Right lobe of liver (tissue), 6 donors: ENCODE measurements at regions not wholly inside any gene's neighbourhood (a gene's known extent, or its start where the extent isn't known, plus 50 kb on each side); places are given as distances from the start of the nearest gene placed in this dataset.
"Not testable (repeated sequence)": the region's sequence is repeated elsewhere in the genome, so short reads cannot be mapped to it uniquely, and the experiment has no call there.

Source experiments
- ATAC-seq, 4 donors: fragments of 200-7000 bp; cut with Tn5 transposase; one replicate each; pipeline ENCODE4 v1.9.1; 2020; ENCODE audit warnings: mild to moderate bottlenecking in 4 of 4, moderate library complexity in 4 of 4
- DNase-seq, 3 donors: peaks; one replicate each; pipeline ENCODE4 v3.0.0-alpha.2; 2020
- H3K27ac ChIP-seq, 3 donors: fragments of 200-600 bp; one replicate each; pipeline ENCODE4 v1.8.0; 2022
- H3K27me3 ChIP-seq, 2 donors: fragments of 200-600 bp; one replicate each; pipeline ENCODE4 v1.8.0; 2022
- H3K36me3 ChIP-seq, 4 donors: fragments of 200-600 bp; sonication (generic) in 1 of 4; one replicate each; pipeline versions ENCODE4 v1.5.1 to v1.8.0; 2017 to 2022; ENCODE audit warnings: control low read depth in 1 of 4
- H3K4me1 ChIP-seq, 4 donors: fragments of 200-600 bp; sonication (generic) in 1 of 4; one replicate each; pipeline versions ENCODE4 v1.5.1 to v1.8.0; 2017 to 2022; ENCODE audit warnings: control low read depth in 1 of 4
- H3K4me3 ChIP-seq, 3 donors: fragments of 200-600 bp; one replicate each; pipeline ENCODE4 v1.8.0; 2022
- H3K9me3 ChIP-seq, 4 donors: fragments of 200-600 bp; sonication (generic) in 1 of 4; one replicate each; pipeline versions ENCODE4 v1.5.1 to v1.8.0; 2017 to 2022; ENCODE audit warnings: control low read depth in 1 of 4
- POLR2A ChIP-seq: fragments of 450-650 bp; IDR thresholded peaks from one replicate; pipeline ENCODE4 v1.6.1; 2017; ENCODE audit warnings: antibody characterized with exemption, mild to moderate bottlenecking
- WGBS: methylation state at CpG from one replicate; pipeline ENCODE4 v1.1.6; 2018; ENCODE audit warnings: low coverage, low lambda C conversion rate; ENCODE audit not compliant: insufficient coverage; ENCODE audit errors: missing lambda C conversion rate; 5-methylcytosine and 5-hydroxymethylcytosine counted together
- intact Hi-C, 2 donors: fragments of 100-400 bp; cut with DNase I; formaldehyde crosslinking; loops; one replicate each; pipeline versions ENCODE4 v1.11.2 to v1.14.1; 2022
- small RNA-seq, 2 experiments: library from RNA; depleted of rRNA; stranded (forward); fragments of <200 nt; gene quantifications; one replicate each; pipeline ENCODE3, GENCODE V24; 2016
- TF ChIP-seq, protein P1 (sequence below), 4 donors: fragments of 200-600 bp in 3 of 4; fragments of 450-650 bp in 1 of 4; IDR thresholded peaks; one replicate each; pipeline versions ENCODE4 v1.5.1 to v1.8.0; 2016 to 2022; ENCODE audit warnings: antibody characterized with exemption in 4 of 4, mild to moderate bottlenecking in 2 of 4
- donor health status: DM: no; HTN: yes; CAD: no.
- donor health status: DM: no; HTN: no; CAD: no.
- donor health status: DM: no; HTN: no; CAD: no.
- donor health status: DM: no; HTN: yes; CAD: no.
- donor health status: DM: no; HTN: yes; CAD: no.

DNA sequence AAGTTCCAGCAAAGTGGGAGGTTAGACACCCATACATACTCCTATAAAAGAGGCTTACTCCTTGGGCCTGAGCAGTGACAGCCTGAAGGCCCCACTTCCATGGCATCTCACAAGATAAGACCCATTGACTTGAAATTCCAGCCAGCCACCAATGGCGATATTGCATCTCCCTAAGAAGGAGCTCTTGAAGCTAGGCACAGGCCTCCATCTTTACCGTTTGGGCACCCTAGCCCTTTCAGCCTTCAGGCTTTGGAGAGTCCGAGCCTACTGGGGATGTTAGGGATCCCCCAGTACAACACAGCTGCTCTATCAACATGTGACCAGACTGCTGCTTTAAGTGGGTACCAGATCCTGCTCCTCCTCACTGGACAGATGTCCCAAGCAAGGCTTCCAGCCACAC, 189.5 kb downstream of the MAGEE1 start:
- Histone ChIP-seq H3K27me3 (no peaks in the 10 kb centered on the region), H3K4me3 (no peak overlapping the region), H3K36me3 (no peaks in the 10 kb centered on the region), H3K27ac (no peak overlapping the region), H3K4me1 (no peaks in the 10 kb centered on the region), H3K9me3 (no peaks in the 10 kb centered on the region)
- TF ChIP-seq POLR2A = no peak
- TF ChIP-seq, protein P1, sequence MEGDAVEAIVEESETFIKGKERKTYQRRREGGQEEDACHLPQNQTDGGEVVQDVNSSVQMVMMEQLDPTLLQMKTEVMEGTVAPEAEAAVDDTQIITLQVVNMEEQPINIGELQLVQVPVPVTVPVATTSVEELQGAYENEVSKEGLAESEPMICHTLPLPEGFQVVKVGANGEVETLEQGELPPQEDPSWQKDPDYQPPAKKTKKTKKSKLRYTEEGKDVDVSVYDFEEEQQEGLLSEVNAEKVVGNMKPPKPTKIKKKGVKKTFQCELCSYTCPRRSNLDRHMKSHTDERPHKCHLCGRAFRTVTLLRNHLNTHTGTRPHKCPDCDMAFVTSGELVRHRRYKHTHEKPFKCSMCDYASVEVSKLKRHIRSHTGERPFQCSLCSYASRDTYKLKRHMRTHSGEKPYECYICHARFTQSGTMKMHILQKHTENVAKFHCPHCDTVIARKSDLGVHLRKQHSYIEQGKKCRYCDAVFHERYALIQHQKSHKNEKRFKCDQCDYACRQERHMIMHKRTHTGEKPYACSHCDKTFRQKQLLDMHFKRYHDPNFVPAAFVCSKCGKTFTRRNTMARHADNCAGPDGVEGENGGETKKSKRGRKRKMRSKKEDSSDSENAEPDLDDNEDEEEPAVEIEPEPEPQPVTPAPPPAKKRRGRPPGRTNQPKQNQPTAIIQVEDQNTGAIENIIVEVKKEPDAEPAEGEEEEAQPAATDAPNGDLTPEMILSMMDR (IDR thresholded peaks at IDR 0.05) = no peak
- intact Hi-C loops = no loop called here
- DNase-seq = no peak
- ATAC-seq = no peak
- 35% methylated on average over 3 of the region's 3 CpGs for WGBS

GRCh38 chrX:76643590-76643989, 216.1 kb downstream of the MAGEE1 start:
- intact Hi-C loops = no loop called here
- TF ChIP-seq, protein P1 (IDR thresholded peaks at IDR 0.05) = no peak
- TF ChIP-seq POLR2A = no peak
- no peak for DNase-seq
- WGBS = 0% methylated on average over 1 of the region's 2 CpGs
- Histone ChIP-seq H3K27ac (no peak overlapping the region), H3K4me3 (no peak overlapping the region), H3K27me3 (no peaks in the 10 kb centered on the region), H3K4me1 (no peaks in the 10 kb centered on the region), H3K36me3 (no peaks in the 10 kb centered on the region), H3K9me3 (no peaks in the 10 kb centered on the region)
- ATAC-seq = no peak

DNA sequence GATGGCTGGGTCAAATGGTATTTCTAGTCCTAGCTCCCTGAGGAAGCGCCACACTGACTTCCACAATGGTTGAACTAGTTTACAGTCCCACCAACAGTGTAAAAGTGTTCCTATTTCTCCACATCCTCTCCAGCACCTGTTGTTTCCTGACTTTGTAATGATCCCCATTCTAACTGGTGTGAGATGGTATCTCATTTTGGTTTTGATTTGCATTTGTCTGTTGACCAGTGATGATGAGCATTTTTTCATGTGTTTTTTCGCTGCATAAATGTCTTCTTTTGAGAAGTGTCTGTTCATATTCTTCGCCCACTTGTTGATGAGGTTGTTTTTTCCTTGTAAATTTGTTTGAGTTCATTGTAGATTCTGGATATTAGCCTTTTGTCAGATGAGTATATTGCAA, 223.9 kb downstream of the MAGEE1 start:
- H3K9me3 ChIP-seq, ATAC-seq, H3K4me3 ChIP-seq, DNase-seq, H3K27ac ChIP-seq, H3K4me1 ChIP-seq, H3K36me3 ChIP-seq, intact Hi-C loops, H3K27me3 ChIP-seq: not testable (repeated sequence)
- WGBS = 31% methylated on average over 3 of the region's 3 CpGs

DNA sequence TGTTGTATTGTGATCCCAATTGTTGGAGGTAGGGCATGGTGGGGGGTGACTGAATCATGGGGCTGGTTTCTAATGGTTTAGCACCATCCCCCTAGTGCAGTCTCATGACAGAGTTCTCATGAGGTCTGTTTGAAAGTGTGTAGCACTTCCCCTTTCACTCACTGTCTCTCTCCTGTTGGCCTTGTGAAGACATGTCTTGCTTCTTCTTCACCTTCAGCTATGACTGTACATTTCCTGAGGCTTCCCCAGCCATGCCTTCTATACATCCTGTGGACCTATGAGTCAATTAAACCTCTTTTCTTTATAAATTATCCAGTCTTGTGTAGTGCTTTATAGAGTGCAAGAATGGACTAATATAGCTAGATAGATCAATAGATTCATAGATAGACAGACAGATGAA, 230.0 kb downstream of the MAGEE1 start:
- no peak for ATAC-seq
- Histone ChIP-seq H3K27me3 (no peaks in the 10 kb centered on the region), H3K4me1 (no peaks in the 10 kb centered on the region), H3K36me3 (no peaks in the 10 kb centered on the region), H3K4me3 (no peak overlapping the region), H3K9me3 (no peaks in the 10 kb centered on the region), H3K27ac (no peak overlapping the region)
- no peak for DNase-seq
- TF ChIP-seq, protein P1 (IDR thresholded peaks at IDR 0.05) = no peak
- no peak for TF ChIP-seq POLR2A
- intact Hi-C loops = no loop called here

Small RNA genes lying in the stretch of these regions (small RNA-seq; reads per million reads assigned to genes)
- gene RNA5SP508 = 0.97 to 2.0 reads per million in 2 experiments
